Loucy (cell line): ENCODE measurements at regions not wholly inside any gene's neighbourhood (a gene's known extent, or its start where the extent isn't known, plus 50 kb on each side); places are given as distances from the start of the nearest gene placed in this dataset.

Source experiments
- H2AFZ ChIP-seq: fragments of 200-600 bp; sonication (generic); 2 replicates; pipeline ENCODE4 v1.6.0; 2016; ENCODE audit warnings: antibody characterized with exemption, mild to moderate bottlenecking, low read length, moderate library complexity
- H3F3A ChIP-seq: fragments of 200-600 bp; 2 replicates; pipeline ENCODE4 v1.6.0; 2016; ENCODE audit warnings: antibody characterized with exemption, low read depth, mild to moderate bottlenecking
- H3K27me3 ChIP-seq: fragments of 200-600 bp; sonication (generic); 2 replicates; pipeline ENCODE4 v1.6.1; 2014; ENCODE audit warnings: low read length, mild to moderate bottlenecking; ENCODE audit not compliant: insufficient read depth, poor library complexity, severe bottlenecking
- H3K36me3 ChIP-seq: fragments of 200-600 bp; sonication (generic); 2 replicates; pipeline ENCODE4 v1.6.1; 2016; ENCODE audit warnings: low read length; ENCODE audit not compliant: insufficient read depth
- H3K4me1 ChIP-seq: fragments of 200-600 bp; sonication (generic); 2 replicates; pipeline ENCODE4 v1.5.1; 2014; ENCODE audit warnings: low read length, mild to moderate bottlenecking; ENCODE audit not compliant: insufficient read depth, poor library complexity, severe bottlenecking
- H3K4me2 ChIP-seq: fragments of 200-600 bp; sonication (generic); 2 replicates; pipeline ENCODE4 v1.6.0; 2014; ENCODE audit warnings: antibody characterized with exemption, low read length, low read depth, mild to moderate bottlenecking; ENCODE audit not compliant: poor library complexity, severe bottlenecking
- H3K4me3 ChIP-seq: fragments of 200-600 bp; sonication (generic); 2 replicates; pipeline ENCODE4 v1.5.1; 2014; ENCODE audit warnings: low read length, mild to moderate bottlenecking, mixed read lengths; ENCODE audit not compliant: poor library complexity, severe bottlenecking
- H3K79me2 ChIP-seq: fragments of 200-600 bp; sonication (generic); 2 replicates; pipeline ENCODE4 v1.6.1; 2014; ENCODE audit warnings: low read length; ENCODE audit not compliant: insufficient read depth
- H3K9ac ChIP-seq: fragments of 200-600 bp; sonication (generic); 2 replicates; pipeline ENCODE4 v1.6.0; 2014; ENCODE audit warnings: mild to moderate bottlenecking, low read depth, low read length, moderate library complexity; ENCODE audit not compliant: poor library complexity, severe bottlenecking
- H3K9me2 ChIP-seq: fragments of 200-600 bp; sonication (generic); replicated peaks from 2 replicates; pipeline ENCODE4 v1.6.1; 2016; ENCODE audit warnings: low read depth, low read length, mixed read lengths
- H3K9me3 ChIP-seq: fragments of 200-600 bp; sonication (generic); 2 replicates; pipeline ENCODE4 v1.6.1; 2014; ENCODE audit warnings: mild to moderate bottlenecking, antibody characterized with exemption, low read length, low read depth; ENCODE audit not compliant: insufficient read depth
- H4K20me1 ChIP-seq: fragments of 200-600 bp; sonication (generic); 2 replicates; pipeline ENCODE4 v1.6.0; 2014; ENCODE audit warnings: antibody characterized with exemption, low read length, mild to moderate bottlenecking; ENCODE audit not compliant: insufficient read depth, poor library complexity, severe bottlenecking
- CTCF ChIP-seq: fragments of 200-600 bp; sonication (generic); conservative IDR thresholded peaks from 2 replicates; pipeline ENCODE4 v1.5.1; 2014; ENCODE audit warnings: mild to moderate bottlenecking, antibody characterized with exemption, low read length
- EZH2phosphoT487 ChIP-seq: fragments of 200-600 bp; IDR thresholded peaks from 2 replicates; pipeline ENCODE4 v1.6.1; 2018; ENCODE audit warnings: antibody characterized with exemption, mild to moderate bottlenecking, moderate library complexity, borderline replicate concordance

- Histone ChIP-seq H3K9ac (no peak overlapping the region), H3K9me2 (no peaks in the 10 kb centered on the region), H2AFZ (no peak overlapping the region), H3K27me3 (no peaks in the 10 kb centered on the region), H3K4me1 (no peaks in the 10 kb centered on the region), H3F3A (no peaks in the 10 kb centered on the region), H3K4me3 (no peak overlapping the region), H4K20me1 (no peaks in the 10 kb centered on the region), H3K4me2 (no peak overlapping the region), H3K36me3 (no peaks in the 10 kb centered on the region), H3K9me3 (no peaks in the 10 kb centered on the region), H3K79me2 (no peaks in the 10 kb centered on the region)
- TF ChIP-seq CTCF (no peak), EZH2phosphoT487 (no peak)
Measured at GRCh38 chr13:74476788-74477187, 342.6 kb upstream of the KLF12 start.

GRCh38 chr13:74476365-74476764, 342.2 kb upstream of the KLF12 start:
- no peak overlapping the region for H3K4me3 ChIP-seq
- H2AFZ ChIP-seq = no peak overlapping the region
- no peaks in the 10 kb centered on the region for H3F3A ChIP-seq
- H4K20me1 ChIP-seq = no peaks in the 10 kb centered on the region
- no peaks in the 10 kb centered on the region for H3K36me3 ChIP-seq
- no peaks in the 10 kb centered on the region for H3K9me3 ChIP-seq
- H3K27me3 ChIP-seq = no peaks in the 10 kb centered on the region
- no peak overlapping the region for H3K4me2 ChIP-seq
- TF ChIP-seq EZH2phosphoT487 (no peak), CTCF (no peak)
- H3K9me2 ChIP-seq = no peaks in the 10 kb centered on the region
- no peaks in the 10 kb centered on the region for H3K79me2 ChIP-seq
- H3K9ac ChIP-seq = no peak overlapping the region
- no peaks in the 10 kb centered on the region for H3K4me1 ChIP-seq

- TF ChIP-seq EZH2phosphoT487 (no peak), CTCF (no peak)
- Histone ChIP-seq H3F3A (no peaks in the 10 kb centered on the region), H3K27me3 (no peaks in the 10 kb centered on the region), H3K4me3 (no peak overlapping the region), H3K4me1 (no peaks in the 10 kb centered on the region), H4K20me1 (no peaks in the 10 kb centered on the region), H3K9ac (no peak overlapping the region), H3K9me3 (no peaks in the 10 kb centered on the region), H2AFZ (no peak overlapping the region), H3K36me3 (no peaks in the 10 kb centered on the region), H3K4me2 (no peak overlapping the region), H3K79me2 (no peaks in the 10 kb centered on the region), H3K9me2 (no peaks in the 10 kb centered on the region)
Measured at GRCh38 chr13:74466864-74467263, 332.7 kb upstream of the KLF12 start.
